Liver (tissue), 3 donors: ENCODE measurements at regions not wholly inside any gene's neighbourhood (a gene's known extent, or its start where the extent isn't known, plus 50 kb on each side); places are given as distances from the start of the nearest gene placed in this dataset.

Experiments used
- HNF4G ChIP-seq: IDR thresholded peaks from 2 replicates; pipeline ENCODE4 v1.6.1; 2016; ENCODE audit warnings: antibody characterized with exemption
- RAD21 ChIP-seq, 2 donors: IDR thresholded peaks; 2 replicates each; pipeline ENCODE4 v1.6.1; 2016; ENCODE audit warnings: antibody characterized with exemption in 2 of 2, mild to moderate bottlenecking in 2 of 2
- RXRA ChIP-seq, 2 donors: IDR thresholded peaks; 2 replicates each; pipeline ENCODE4 v1.6.1; 2017 to 2018; ENCODE audit warnings: antibody characterized with exemption in 2 of 2, mild to moderate bottlenecking in 1 of 2
- YY1 ChIP-seq: IDR thresholded peaks from 2 replicates; pipeline ENCODE4 v1.6.1; 2016; ENCODE audit warnings: antibody characterized with exemption, mild to moderate bottlenecking
- TF ChIP-seq, protein P1 (sequence below): fragments of 150-350 bp; IDR thresholded peaks from 2 replicates; pipeline ENCODE4 v1.5.1; 2017; ENCODE audit warnings: improper control_type of control experiment, low read depth, low read length; ENCODE audit not compliant: missing input control
- TF ChIP-seq, protein P2 (sequence below): IDR thresholded peaks from 2 replicates; pipeline ENCODE4 v1.6.1; 2016; ENCODE audit warnings: antibody characterized with exemption, mild to moderate bottlenecking
- TF ChIP-seq, protein P3 (sequence below): IDR thresholded peaks from 2 replicates; pipeline ENCODE4 v1.6.1; 2016; ENCODE audit warnings: antibody characterized with exemption
- TF ChIP-seq, protein P4 (sequence below): IDR thresholded peaks from 2 replicates; pipeline ENCODE4 v1.6.1; 2016; ENCODE audit warnings: antibody characterized with exemption
- donor health status: healthy.
- donor health status: healthy.

DNA sequence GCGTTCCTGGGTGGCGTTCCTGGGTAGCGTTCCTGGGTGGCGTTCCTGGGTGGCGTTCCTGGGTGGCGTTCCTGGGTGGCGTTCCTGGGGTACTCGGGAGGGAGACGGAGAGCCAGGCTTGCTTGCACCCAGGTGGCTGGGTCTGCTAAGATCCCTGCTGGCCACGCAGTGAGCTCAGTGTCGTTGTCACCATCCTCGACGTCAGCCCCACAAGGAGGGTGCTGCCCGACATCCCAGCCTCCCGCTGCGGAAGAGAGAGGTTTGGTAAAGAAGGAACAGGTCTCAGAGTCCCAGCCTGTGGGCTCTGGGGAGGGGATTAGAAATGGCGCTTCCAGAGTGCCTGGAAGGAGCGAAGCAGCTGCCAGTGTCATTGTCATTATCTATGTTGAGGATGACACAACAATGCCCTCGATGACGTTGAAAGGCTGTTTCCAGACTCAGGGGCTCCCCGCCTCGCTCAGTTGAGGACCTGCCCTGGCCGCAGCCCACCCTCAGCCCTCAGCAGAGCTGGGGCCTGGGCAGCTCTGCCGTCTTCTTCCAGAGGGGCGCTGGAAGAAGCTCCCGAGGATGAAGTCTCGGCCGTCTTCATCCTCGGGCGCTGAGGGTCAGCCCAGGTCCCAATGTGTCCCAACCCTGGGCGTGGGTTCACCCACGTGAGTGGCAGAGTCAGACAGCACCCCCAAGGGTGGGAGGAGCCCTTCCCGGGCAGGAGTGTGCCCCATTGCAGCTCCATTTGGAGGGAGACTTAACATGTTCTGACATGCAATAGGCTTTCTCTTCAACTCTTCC is 328.8 kb downstream of the ADGRD1 start:
- TF ChIP-seq, protein P1, sequence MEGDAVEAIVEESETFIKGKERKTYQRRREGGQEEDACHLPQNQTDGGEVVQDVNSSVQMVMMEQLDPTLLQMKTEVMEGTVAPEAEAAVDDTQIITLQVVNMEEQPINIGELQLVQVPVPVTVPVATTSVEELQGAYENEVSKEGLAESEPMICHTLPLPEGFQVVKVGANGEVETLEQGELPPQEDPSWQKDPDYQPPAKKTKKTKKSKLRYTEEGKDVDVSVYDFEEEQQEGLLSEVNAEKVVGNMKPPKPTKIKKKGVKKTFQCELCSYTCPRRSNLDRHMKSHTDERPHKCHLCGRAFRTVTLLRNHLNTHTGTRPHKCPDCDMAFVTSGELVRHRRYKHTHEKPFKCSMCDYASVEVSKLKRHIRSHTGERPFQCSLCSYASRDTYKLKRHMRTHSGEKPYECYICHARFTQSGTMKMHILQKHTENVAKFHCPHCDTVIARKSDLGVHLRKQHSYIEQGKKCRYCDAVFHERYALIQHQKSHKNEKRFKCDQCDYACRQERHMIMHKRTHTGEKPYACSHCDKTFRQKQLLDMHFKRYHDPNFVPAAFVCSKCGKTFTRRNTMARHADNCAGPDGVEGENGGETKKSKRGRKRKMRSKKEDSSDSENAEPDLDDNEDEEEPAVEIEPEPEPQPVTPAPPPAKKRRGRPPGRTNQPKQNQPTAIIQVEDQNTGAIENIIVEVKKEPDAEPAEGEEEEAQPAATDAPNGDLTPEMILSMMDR = no peak
- TF ChIP-seq, protein P2, sequence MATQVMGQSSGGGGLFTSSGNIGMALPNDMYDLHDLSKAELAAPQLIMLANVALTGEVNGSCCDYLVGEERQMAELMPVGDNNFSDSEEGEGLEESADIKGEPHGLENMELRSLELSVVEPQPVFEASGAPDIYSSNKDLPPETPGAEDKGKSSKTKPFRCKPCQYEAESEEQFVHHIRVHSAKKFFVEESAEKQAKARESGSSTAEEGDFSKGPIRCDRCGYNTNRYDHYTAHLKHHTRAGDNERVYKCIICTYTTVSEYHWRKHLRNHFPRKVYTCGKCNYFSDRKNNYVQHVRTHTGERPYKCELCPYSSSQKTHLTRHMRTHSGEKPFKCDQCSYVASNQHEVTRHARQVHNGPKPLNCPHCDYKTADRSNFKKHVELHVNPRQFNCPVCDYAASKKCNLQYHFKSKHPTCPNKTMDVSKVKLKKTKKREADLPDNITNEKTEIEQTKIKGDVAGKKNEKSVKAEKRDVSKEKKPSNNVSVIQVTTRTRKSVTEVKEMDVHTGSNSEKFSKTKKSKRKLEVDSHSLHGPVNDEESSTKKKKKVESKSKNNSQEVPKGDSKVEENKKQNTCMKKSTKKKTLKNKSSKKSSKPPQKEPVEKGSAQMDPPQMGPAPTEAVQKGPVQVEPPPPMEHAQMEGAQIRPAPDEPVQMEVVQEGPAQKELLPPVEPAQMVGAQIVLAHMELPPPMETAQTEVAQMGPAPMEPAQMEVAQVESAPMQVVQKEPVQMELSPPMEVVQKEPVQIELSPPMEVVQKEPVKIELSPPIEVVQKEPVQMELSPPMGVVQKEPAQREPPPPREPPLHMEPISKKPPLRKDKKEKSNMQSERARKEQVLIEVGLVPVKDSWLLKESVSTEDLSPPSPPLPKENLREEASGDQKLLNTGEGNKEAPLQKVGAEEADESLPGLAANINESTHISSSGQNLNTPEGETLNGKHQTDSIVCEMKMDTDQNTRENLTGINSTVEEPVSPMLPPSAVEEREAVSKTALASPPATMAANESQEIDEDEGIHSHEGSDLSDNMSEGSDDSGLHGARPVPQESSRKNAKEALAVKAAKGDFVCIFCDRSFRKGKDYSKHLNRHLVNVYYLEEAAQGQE = no peak
- no peak for TF ChIP-seq RAD21 (IDR thresholded peaks at IDR 0.05)
- TF ChIP-seq YY1 = no peak
- TF ChIP-seq, protein P3, sequence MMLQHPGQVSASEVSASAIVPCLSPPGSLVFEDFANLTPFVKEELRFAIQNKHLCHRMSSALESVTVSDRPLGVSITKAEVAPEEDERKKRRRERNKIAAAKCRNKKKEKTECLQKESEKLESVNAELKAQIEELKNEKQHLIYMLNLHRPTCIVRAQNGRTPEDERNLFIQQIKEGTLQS = no peak
- no peak for TF ChIP-seq RXRA (IDR thresholded peaks at IDR 0.05)
- TF ChIP-seq HNF4G = no peak
- TF ChIP-seq, protein P4, sequence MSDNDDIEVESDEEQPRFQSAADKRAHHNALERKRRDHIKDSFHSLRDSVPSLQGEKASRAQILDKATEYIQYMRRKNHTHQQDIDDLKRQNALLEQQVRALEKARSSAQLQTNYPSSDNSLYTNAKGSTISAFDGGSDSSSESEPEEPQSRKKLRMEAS = no peak
